GM18498 (cell line): ENCODE measurements at regions not wholly inside any gene's neighbourhood (a gene's known extent, or its start where the extent isn't known, plus 50 kb on each side); places are given as distances from the start of the nearest gene placed in this dataset.

Source experiments
- ATAC-seq: cut with Tn5 transposase; IDR thresholded peaks from one replicate; pipeline ENCODE4 v1.9.1; 2021; ENCODE audit warnings: mild to moderate bottlenecking, moderate library complexity; ENCODE audit not compliant: unreplicated experiment

GRCh38 chr2:107419191-107419590 lies 407.5 kb upstream of the RGPD4 start:
- no peak for ATAC-seq

- no peak for ATAC-seq
These were observed 397.9 kb upstream of the RGPD4 start for GRCh38 chr2:107428781-107429180.

- ATAC-seq, result no peak
These were observed 396.7 kb upstream of the RGPD4 start for GRCh38 chr2:107430006-107430405.

GRCh38 chr2:107430596-107431266 lies 396.0 kb upstream of the RGPD4 start:
- no peak for ATAC-seq

- no peak for ATAC-seq
These were observed 390.4 kb upstream of the RGPD4 start for GRCh38 chr2:107436281-107436680.

GRCh38 chr2:107437265-107437664 lies 389.4 kb upstream of the RGPD4 start:
- no peak for ATAC-seq

- ATAC-seq, result no peak
These were observed 388.9 kb upstream of the RGPD4 start for GRCh38 chr2:107437807-107438206.

GRCh38 chr2:107448160-107448559 lies 378.5 kb upstream of the RGPD4 start:
- no peak for ATAC-seq

GRCh38 chr2:107461301-107461700 lies 365.4 kb upstream of the RGPD4 start:
- ATAC-seq, result no peak

- no peak for ATAC-seq
These were observed 364.5 kb upstream of the RGPD4 start for GRCh38 chr2:107462181-107462580.

- ATAC-seq, result no peak
These were observed 360.5 kb upstream of the RGPD4 start for GRCh38 chr2:107466241-107466640.

- ATAC-seq, result no peak
These were observed 359.5 kb upstream of the RGPD4 start for GRCh38 chr2:107466984-107467773.

GRCh38 chr2:107469437-107469995 lies 357.2 kb upstream of the RGPD4 start:
- no peak for ATAC-seq

GRCh38 chr2:107473150-107473549 lies 353.5 kb upstream of the RGPD4 start:
- ATAC-seq, result no peak

- no peak for ATAC-seq
These were observed 350.8 kb upstream of the RGPD4 start for GRCh38 chr2:107475859-107476258.

- ATAC-seq, result no peak
These were observed 324.2 kb upstream of the RGPD4 start for GRCh38 chr2:107502539-107502938.

- no peak for ATAC-seq
These were observed 314.5 kb upstream of the RGPD4 start for GRCh38 chr2:107511970-107512789.

GRCh38 chr2:107525406-107525805 lies 301.3 kb upstream of the RGPD4 start:
- ATAC-seq, result no peak

GRCh38 chr2:107529146-107529545 lies 297.5 kb upstream of the RGPD4 start:
- no peak for ATAC-seq

- no peak for ATAC-seq
These were observed 296.6 kb upstream of the RGPD4 start for GRCh38 chr2:107530046-107530445.

GRCh38 chr2:107534926-107535325 lies 291.8 kb upstream of the RGPD4 start:
- no peak for ATAC-seq
